Vagina (tissue), 2 donors: ENCODE measurements at regions not wholly inside any gene's neighbourhood (a gene's known extent, or its start where the extent isn't known, plus 50 kb on each side); places are given as distances from the start of the nearest gene placed in this dataset.

ENCODE experiments used
- CTCF ChIP-seq, 3 experiments: fragments of 450-650 bp in 2 of 3; fragments of 200-600 bp in 1 of 3; sonication (generic) in 1 of 3; IDR thresholded peaks; one replicate each; pipeline ENCODE4 v1.5.1; 2017 to 2019; ENCODE audit warnings: antibody characterized with exemption in 3 of 3, mild to moderate bottlenecking in 2 of 3, moderate library complexity in 2 of 3
- POLR2A ChIP-seq, 2 donors: fragments of 450-650 bp; IDR thresholded peaks; one replicate each; pipeline ENCODE4 v1.6.1; 2017; ENCODE audit warnings: antibody characterized with exemption in 2 of 2, mild to moderate bottlenecking in 2 of 2, moderate library complexity in 2 of 2
- POLR2AphosphoS5 ChIP-seq, 2 donors: sonication (generic); formaldehyde crosslinking; IDR thresholded peaks; one replicate each; pipeline ENCODE4 v1.9.0; 2017; ENCODE audit warnings: antibody characterized with exemption in 2 of 2, mild to moderate bottlenecking in 2 of 2, low read depth in 1 of 2; ENCODE audit not compliant: insufficient read depth in 1 of 2

DNA sequence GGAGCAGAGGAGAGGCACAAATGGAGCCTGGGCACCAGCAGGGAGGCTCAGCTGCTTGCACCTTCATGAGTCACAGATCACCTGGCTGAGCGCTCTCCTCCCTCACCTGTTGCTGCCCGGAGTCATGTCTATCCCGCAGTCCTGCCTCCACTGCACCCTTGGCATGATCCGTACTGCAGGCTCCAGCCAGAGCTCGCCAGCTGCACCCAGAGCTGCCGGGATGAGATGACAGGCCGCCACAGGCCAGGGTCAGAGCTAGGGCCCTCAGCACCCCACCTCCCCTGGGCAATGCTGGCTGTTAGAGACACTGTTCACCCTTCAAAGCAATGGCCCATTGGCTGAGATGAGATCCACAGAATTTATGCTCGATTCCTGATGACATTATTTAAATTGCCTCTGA lies 702.8 kb downstream of the TBC1D22A start:
- TF ChIP-seq CTCF (IDR thresholded peaks at IDR 0.05) (no peak), POLR2A (IDR thresholded peaks at IDR 0.05) (no peak), POLR2AphosphoS5 (IDR thresholded peaks at IDR 0.05; ENCODE audit: insufficient read depth in 1 of 2, low read depth in 1 of 2) (no peak)
